Endodermal cell (in vitro differentiated cells): ENCODE measurements at regions not wholly inside any gene's neighbourhood (a gene's known extent, or its start where the extent isn't known, plus 50 kb on each side); places are given as distances from the start of the nearest gene placed in this dataset.

ENCODE experiments used
- DNase-seq: peaks from one replicate; pipeline ENCODE4 v3.0.0-alpha.2; 2017
- H3K27ac ChIP-seq: 2 replicates; pipeline ENCODE4 v1.5.1; 2013; ENCODE audit warnings: mild to moderate bottlenecking, low read depth, low read length, moderate library complexity
- H3K27me3 ChIP-seq: 2 replicates; pipeline ENCODE4 v1.6.1; 2013; ENCODE audit warnings: mild to moderate bottlenecking, low read length, moderate library complexity; ENCODE audit not compliant: insufficient read depth, control insufficient read depth, poor library complexity, severe bottlenecking
- H3K36me3 ChIP-seq: 2 replicates; pipeline ENCODE4 v1.7.0; 2013; ENCODE audit warnings: mild to moderate bottlenecking, low read length, moderate library complexity; ENCODE audit not compliant: control insufficient read depth, insufficient read depth
- H3K4me1 ChIP-seq: one replicate; pipeline ENCODE4 v1.7.0; 2013; ENCODE audit warnings: low read length; ENCODE audit not compliant: control insufficient read depth, insufficient read depth
- H3K4me3 ChIP-seq: 2 replicates; pipeline ENCODE4 v1.5.1; 2013; ENCODE audit warnings: mild to moderate bottlenecking, low read length, moderate library complexity
- H3K9ac ChIP-seq: 2 replicates; pipeline ENCODE4 v1.6.1; 2013; ENCODE audit warnings: mild to moderate bottlenecking, low read length, moderate library complexity; ENCODE audit not compliant: poor library complexity, severe bottlenecking; ENCODE audit errors: extremely low read depth
- H3K9me3 ChIP-seq: 2 replicates; pipeline ENCODE4 v1.6.1; 2013; ENCODE audit warnings: mild to moderate bottlenecking, low read length, moderate library complexity; ENCODE audit not compliant: control insufficient read depth
- H3K27ac Mint-ChIP-seq: 2 replicates; pipeline ENCODE4 v1.8.0; 2020; ENCODE audit warnings: mixed read lengths
- H3K27me3 Mint-ChIP-seq: 2 replicates; pipeline ENCODE4 v1.8.0; 2021; ENCODE audit warnings: mild to moderate bottlenecking, mixed read lengths; ENCODE audit not compliant: insufficient read depth
- H3K36me3 Mint-ChIP-seq: 2 replicates; pipeline ENCODE4 v1.8.0; 2020; ENCODE audit warnings: low read depth, mixed read lengths
- H3K4me1 Mint-ChIP-seq: 2 replicates; pipeline ENCODE4 v1.8.0; 2020; ENCODE audit warnings: mixed read lengths
- H3K4me3 Mint-ChIP-seq: 2 replicates; pipeline ENCODE4 v1.8.0; 2020; ENCODE audit warnings: mild to moderate bottlenecking, moderate library complexity, mixed read lengths
- H3K9me3 Mint-ChIP-seq: 2 replicates; pipeline ENCODE4 v1.8.0; 2020; ENCODE audit warnings: mild to moderate bottlenecking, mixed read lengths
- CTCF ChIP-seq: fragments of 200-600 bp; sonication (generic); conservative IDR thresholded peaks from 2 replicates; pipeline ENCODE4 v1.5.0; 2021; ENCODE audit warnings: antibody characterized with exemption, mild to moderate bottlenecking
- WGBS, 2 experiments: methylation state at CpG; one replicate each; pipeline versions ENCODE4 v1.1.5 to v1.1.7; 2013; ENCODE audit warnings: missing lambda C conversion rate in 2 of 2, mixed read lengths in 1 of 2; ENCODE audit not compliant: insufficient coverage in 1 of 2, insufficient read length in 1 of 2; 5-methylcytosine and 5-hydroxymethylcytosine counted together

DNA sequence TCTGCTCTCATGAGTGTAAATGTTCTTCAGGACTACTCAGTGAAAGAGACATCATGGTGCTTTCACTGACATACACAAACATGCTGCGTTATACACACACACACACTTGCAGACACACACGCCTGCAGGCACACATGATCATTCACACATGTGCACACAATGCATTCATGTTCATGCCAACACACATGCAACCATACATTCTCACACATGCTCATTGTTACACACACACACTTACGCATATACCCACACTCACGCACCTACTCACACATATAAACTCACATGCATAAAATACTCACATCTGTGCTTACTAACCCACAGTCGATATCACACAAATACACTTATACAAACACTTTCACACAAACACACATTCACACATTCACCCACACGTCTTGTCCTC lies 241.6 kb downstream of the LMX1A start:
- H3K36me3 ChIP-seq, result no peaks in the 10 kb centered on the region
- no peak overlapping the region for H3K4me3 ChIP-seq
- peaks cover 53% of the 10 kb centered on the region for H3K27me3 ChIP-seq
- Mint-ChIP-seq H3K4me1 (no peaks in the 10 kb centered on the region), H3K27me3 (peaks cover 68% of the 10 kb centered on the region), H3K4me3 (no peak overlapping the region), H3K9me3 (no peaks in the 10 kb centered on the region), H3K27ac (no peak overlapping the region), H3K36me3 (no peaks in the 10 kb centered on the region)
- H3K9me3 ChIP-seq, result no peaks in the 10 kb centered on the region
- peaks cover 9% of the 10 kb centered on the region for H3K4me1 ChIP-seq
- H3K9ac ChIP-seq, result no peak overlapping the region
- no peak for DNase-seq
- 84 to 94% methylated on average over 6 of the region's 6 CpGs for WGBS, 2 experiments
- H3K27ac ChIP-seq, result no peak overlapping the region
- no peak for TF ChIP-seq CTCF

- Histone ChIP-seq H3K27ac (no peak overlapping the region), H3K9me3 (no peaks in the 10 kb centered on the region), H3K4me3 (no peak overlapping the region), H3K9ac (no peak overlapping the region), H3K36me3 (no peaks in the 10 kb centered on the region), H3K27me3 (peaks cover 47% of the 10 kb centered on the region), H3K4me1 (peaks cover 9% of the 10 kb centered on the region)
- TF ChIP-seq CTCF, result peak; percentile 86
- H3K9me3 Mint-ChIP-seq, result no peaks in the 10 kb centered on the region
- H3K27ac Mint-ChIP-seq, result no peak overlapping the region
- no peak overlapping the region for H3K4me3 Mint-ChIP-seq
- H3K27me3 Mint-ChIP-seq, result peaks cover 62% of the 10 kb centered on the region
- WGBS, 2 experiments, result 37 to 38% methylated on average over 7 to 14 of the region's 14 CpGs
- H3K36me3 Mint-ChIP-seq, result no peaks in the 10 kb centered on the region
- peaks cover 1% of the 10 kb centered on the region for H3K4me1 Mint-ChIP-seq
- peak; percentile 90 for DNase-seq
These were observed 242.3 kb downstream of the LMX1A start for GRCh38 chr1:165114022-165114888.

GRCh38 chr1:165112260-165112659 lies 244.3 kb downstream of the LMX1A start:
- H3K36me3 Mint-ChIP-seq, result no peaks in the 10 kb centered on the region

More at GRCh38 chr1:165112260-165112659, 244.3 kb downstream of the LMX1A start:
- Histone ChIP-seq H3K9ac (no peak overlapping the region), H3K27ac (no peak overlapping the region), H3K36me3 (no peaks in the 10 kb centered on the region), H3K4me1 (peaks cover 5% of the 10 kb centered on the region), H3K9me3 (no peaks in the 10 kb centered on the region), H3K27me3 (peaks cover 27% of the 10 kb centered on the region), H3K4me3 (no peak overlapping the region)
- peaks cover 9% of the 10 kb centered on the region for H3K4me1 Mint-ChIP-seq
- peaks cover 46% of the 10 kb centered on the region for H3K27me3 Mint-ChIP-seq
- H3K9me3 Mint-ChIP-seq, result no peaks in the 10 kb centered on the region
- TF ChIP-seq CTCF, result no peak
- no peak overlapping the region for H3K4me3 Mint-ChIP-seq
- WGBS, 2 experiments, result 88 to 97% methylated on average over 7 of the region's 7 CpGs
- no peak for DNase-seq
- H3K27ac Mint-ChIP-seq, result no peak overlapping the region
